Dermis microvascular lymphatic vessel endothelial cell (primary cell): ENCODE measurements at regions not wholly inside any gene's neighbourhood (a gene's known extent, or its start where the extent isn't known, plus 50 kb on each side); places are given as distances from the start of the nearest gene placed in this dataset.
"Not testable (repeated sequence)": the region's sequence is repeated elsewhere in the genome, so short reads cannot be mapped to it uniquely, and the experiment has no call there.

Experiments used
- DNase-seq, 2 donors: peaks; one replicate each; pipeline versions ENCODE4 v3.0.0 to v3.0.0-alpha.2; 2010; ENCODE audit warnings: low read depth in 2 of 2

GRCh38 chr14:105678057-105678456 lies 151.7 kb downstream of the TMEM121 start:
- DNase-seq: not testable (repeated sequence)

GRCh38 chr14:105678996-105679958 lies 152.9 kb downstream of the TMEM121 start:
- DNase-seq: not testable (repeated sequence)

DNA sequence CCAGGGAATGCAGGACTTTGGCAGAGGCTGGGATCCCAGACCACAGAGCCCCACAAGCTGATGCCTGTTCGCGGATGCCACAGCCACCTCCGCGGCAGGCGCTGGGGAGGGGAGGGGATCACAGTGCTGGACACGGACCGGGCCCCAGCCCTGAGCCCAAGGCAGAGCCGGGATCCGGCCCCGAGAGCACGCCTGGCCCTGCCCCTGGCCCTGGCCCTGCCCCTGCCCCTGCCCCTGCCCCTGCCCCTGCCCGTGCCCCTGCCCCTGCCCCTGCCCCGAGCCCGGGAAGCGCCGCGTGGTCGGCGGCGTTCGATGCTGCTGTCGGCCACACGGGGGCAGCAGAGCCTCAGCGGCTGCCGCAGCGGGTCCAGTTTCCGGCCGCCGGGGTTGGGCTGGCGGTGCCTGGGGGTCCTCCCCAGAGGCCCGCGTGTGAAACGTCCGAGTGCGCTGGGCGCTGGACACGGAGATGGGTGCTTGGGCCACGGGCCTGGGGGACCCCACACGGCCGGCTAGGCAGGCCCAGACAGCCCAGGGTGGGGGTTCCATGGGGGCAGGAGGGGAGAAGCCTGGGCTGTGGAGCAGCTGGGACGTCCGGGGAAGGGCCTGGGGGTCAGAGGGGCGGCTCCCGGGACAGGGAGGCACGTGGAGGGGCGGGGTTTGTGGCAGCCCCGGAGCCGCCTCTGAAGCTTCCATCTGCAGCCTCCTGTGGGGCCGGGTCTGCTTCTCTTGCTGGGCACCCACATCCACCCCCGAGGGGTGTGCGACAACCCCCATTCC lies 153.8 kb downstream of the TMEM121 start:
- DNase-seq: not testable (repeated sequence)

DNA sequence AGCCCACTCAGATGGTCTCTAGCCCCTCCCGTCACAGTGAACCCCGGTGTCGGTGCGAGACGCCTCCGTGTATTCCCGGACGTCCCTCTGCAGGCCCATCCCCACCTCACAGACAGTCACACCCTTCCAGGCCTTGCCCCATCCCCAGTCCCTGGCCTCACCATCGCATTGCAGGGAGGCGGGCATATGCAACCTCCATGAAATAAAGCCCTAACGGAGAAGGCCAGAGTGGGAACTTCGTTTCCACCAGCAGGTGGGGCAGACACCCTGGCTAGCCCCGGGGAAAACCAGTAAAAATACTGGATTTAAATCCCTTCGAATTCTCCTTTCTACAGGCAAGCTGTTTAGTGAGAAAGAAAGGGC lies 154.3 kb downstream of the TMEM121 start:
- not testable (repeated sequence) for DNase-seq

- not testable (repeated sequence) for DNase-seq
Measured at GRCh38 chr14:105681606-105682185, 155.3 kb downstream of the TMEM121 start.

DNA sequence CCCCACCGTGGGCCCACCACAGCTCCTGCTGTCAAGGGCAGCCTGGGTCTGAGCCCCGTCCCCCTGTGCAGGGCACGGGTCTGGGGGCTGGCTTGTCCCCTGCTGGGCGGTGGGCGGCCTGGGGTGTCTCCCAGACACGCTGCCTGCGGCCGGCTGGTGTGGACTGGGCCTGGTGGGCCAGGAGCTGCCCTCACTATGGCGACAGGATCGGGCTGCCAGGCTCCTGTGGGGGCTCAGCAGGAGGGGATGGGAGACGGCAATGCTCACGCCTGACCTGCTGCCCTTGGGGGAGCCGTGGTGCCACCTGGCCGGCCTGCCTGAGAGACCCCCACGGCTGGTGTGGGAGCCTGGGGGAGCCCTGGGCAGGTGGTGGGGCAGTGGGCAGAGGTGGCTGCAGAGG lies 156.1 kb downstream of the TMEM121 start:
- DNase-seq: not testable (repeated sequence)

GRCh38 chr14:105682956-105683570 lies 156.7 kb downstream of the TMEM121 start:
- no peak for DNase-seq

GRCh38 chr14:105684056-105684455 lies 157.7 kb downstream of the TMEM121 start:
- not testable (repeated sequence) for DNase-seq

GRCh38 chr14:105684597-105684996 lies 158.2 kb downstream of the TMEM121 start:
- DNase-seq: not testable (repeated sequence)

DNA sequence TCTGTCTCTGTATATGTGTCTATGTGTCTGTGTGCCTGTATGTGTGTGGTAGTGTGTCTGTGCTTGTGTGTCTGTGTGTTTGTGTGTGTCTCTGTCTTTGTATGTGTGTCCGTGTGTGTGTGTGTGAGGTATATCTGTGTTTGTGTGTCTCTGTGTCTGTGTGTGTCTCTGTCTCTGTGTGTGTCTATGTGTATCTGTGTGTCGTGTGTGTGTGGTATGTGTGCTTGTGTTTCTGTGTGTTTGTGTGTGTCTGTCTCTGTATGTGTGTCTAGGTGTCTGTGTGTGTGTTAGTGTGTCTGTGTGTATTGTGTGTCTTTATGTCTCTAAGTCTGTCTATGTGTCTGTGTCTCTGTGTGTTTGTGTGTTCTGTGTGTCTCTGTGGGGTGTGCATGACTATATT lies 158.6 kb downstream of the TMEM121 start:
- DNase-seq: no peak

DNA sequence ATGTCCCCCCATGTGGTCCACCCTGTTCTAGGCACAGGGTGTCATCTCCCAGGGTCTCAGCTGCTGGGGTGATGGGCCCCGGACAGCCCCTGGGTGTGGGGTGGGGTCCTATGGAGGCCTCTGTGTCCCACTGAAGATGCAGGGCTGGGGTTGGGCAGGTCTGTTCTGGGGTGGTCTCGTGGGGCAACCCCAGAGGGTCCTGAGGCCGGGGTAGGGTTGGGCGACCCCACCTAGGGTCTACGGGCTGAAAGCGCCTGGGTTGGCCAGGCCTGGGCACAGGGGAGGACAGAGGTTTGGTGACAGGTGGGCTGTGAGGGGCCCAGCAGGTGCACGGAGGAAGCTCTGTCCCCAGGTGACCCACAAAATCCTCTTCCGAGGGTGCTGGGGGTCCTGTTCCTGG lies 159.2 kb downstream of the TMEM121 start:
- not testable (repeated sequence) for DNase-seq

DNA sequence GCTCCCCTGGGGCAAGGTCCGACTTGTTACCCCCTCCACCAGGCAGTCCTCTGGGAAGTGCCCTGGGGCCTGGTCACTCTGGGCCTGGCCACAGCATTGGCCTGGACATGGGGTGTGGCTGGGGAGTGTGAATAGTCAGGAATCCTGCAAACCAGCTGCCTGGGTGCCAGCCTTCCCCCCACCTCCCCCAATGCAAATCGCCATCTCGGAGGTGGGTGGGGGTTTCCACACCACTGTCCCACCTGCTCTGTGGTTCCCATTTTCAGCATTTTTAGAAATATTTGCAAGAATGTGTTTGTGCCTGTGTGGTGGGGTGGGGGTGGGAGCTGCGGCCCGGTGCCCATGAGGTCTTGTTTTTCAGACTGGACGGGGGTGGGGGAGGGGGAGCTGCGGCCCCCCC lies 159.7 kb downstream of the TMEM121 start:
- not testable (repeated sequence) for DNase-seq

GRCh38 chr14:105686462-105687170 lies 160.2 kb downstream of the TMEM121 start:
- not testable (repeated sequence) for DNase-seq

GRCh38 chr14:105687171-105688022 lies 161.0 kb downstream of the TMEM121 start:
- not testable (repeated sequence) for DNase-seq

GRCh38 chr14:105688023-105688351 lies 161.6 kb downstream of the TMEM121 start:
- DNase-seq: not testable (repeated sequence)

- not testable (repeated sequence) for DNase-seq
Measured at GRCh38 chr14:105688664-105689221, 162.4 kb downstream of the TMEM121 start.

GRCh38 chr14:105689722-105690121 lies 163.3 kb downstream of the TMEM121 start:
- DNase-seq: no peak

GRCh38 chr14:105690671-105691070 lies 164.3 kb downstream of the TMEM121 start:
- DNase-seq: no peak

DNA sequence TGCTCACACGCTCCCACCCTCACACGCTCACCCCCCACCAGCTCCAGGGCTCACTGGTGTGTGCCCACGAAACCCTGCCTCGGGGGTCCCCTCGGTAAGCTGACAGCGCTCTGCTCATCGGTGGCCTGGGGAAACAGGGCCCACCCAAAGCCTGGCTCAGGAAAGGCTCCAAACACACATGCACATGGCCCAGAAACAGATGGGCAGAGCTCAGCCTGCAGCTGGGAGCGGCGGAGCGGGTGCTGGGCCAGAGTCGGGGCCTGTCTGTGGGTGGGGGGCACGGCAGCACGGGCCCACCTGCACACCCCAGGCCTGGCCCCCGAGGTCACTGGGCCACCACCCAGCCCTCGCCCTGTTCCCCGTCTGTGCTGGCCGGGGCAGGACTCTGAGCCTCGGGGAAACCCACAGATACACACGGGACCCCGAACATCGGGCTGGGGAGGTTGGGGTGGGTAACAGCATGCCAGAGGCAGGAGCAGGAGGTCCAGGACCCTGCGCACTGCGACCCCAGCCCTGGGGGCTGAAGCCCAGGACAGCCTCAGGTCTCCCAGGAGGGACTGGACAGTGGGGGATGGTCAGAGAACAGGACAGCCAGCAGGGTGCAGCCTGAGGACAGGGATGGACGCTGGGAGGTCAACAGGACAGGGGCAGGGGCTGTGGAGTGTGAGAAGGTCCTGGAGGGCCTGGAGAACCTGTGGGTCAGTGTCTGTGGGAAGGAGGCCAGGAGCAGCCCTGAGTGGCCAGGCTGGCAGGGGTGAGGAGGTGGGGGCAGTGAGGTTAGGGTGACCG lies 165.1 kb downstream of the TMEM121 start:
- not testable (repeated sequence) for DNase-seq
